ENCODE measurements at regions not wholly inside any gene's neighbourhood (a gene's known extent, or its start where the extent isn't known, plus 50 kb on each side); places are given as distances from the start of the nearest gene placed in this dataset.

- H3K9me3 ChIP-seq (ENCODE audit: low read length), result no peaks in the 10 kb centered on the region
- DNase-seq (ENCODE audit: low spot score), result no peak
- no peak for FAIRE-seq
- ATAC-seq, result no peak
- no peaks in the 10 kb centered on the region for H4K20me1 ChIP-seq (ENCODE audit: insufficient read depth, low read length)
- H3K79me2 ChIP-seq (ENCODE audit: insufficient read depth, low read length), result no peaks in the 10 kb centered on the region
- in situ Hi-C loops (cut with HindIII; ENCODE audit: extremely low pct_ligation_motif_present, low pct_unique_long_range_greater_than_20kb), result no loop called here
- BruUV-seq (replicated peaks), result no TSS peak
- intact Hi-C loops (cut with micrococcal nuclease; ENCODE audit: unreplicated experiment), result no loop called here
- ChIA-PET POLR2A (no interaction called here), CTCF (ENCODE audit: low intra/inter-chr PET ratio, low total read pairs) (no interaction called here)
- peaks cover 2 to 82% of the 10 kb centered on the region in 2 experiments; a peak in 4 of 5 replicates for H3K27me3 ChIP-seq (ENCODE audit: control insufficient read depth in 1 of 2, insufficient read depth in 2 of 2, low read length in 2 of 2)
- H3K4me1 ChIP-seq (ENCODE audit: insufficient read depth, low read length), result peaks cover 12% of the 10 kb centered on the region
- H3K4me2 ChIP-seq (ENCODE audit: low read depth, low read length), result no peak overlapping the region
- WGBS (ENCODE audit: low lambda C conversion rate), result 47% methylated on average over 7 of the region's 7 CpGs
- no peaks in the 10 kb centered on the region for H3K36me3 ChIP-seq (replicated peaks in 1 of 2; ENCODE audit: control insufficient read depth in 1 of 2, insufficient read depth in 2 of 2, low read length in 2 of 2)
- no peak overlapping the region for H2AFZ ChIP-seq (ENCODE audit: low read length)
- H3K27ac ChIP-seq (ENCODE audit: extremely low read length, insufficient read depth, low read length), result no peak overlapping the region
- no peak for TF ChIP-seq ZNF784 (CRISPR knock-in tag; IDR thresholded peaks at IDR 0.05; ENCODE audit: borderline replicate concordance)
- no peak for TF ChIP-seq MAX (IDR thresholded peaks at IDR 0.05)
- no peak for TF ChIP-seq ZNF142 (CRISPR knock-in tag; IDR thresholded peaks at IDR 0.05)
- no peak for TF ChIP-seq PRDM10 (CRISPR knock-in tag; IDR thresholded peaks at IDR 0.05; ENCODE audit: low read depth)
- TF ChIP-seq ZNF430 (CRISPR knock-in tag; IDR thresholded peaks at IDR 0.05), result no peak
- no peak for TF ChIP-seq ZNF3 (CRISPR knock-in tag; IDR thresholded peaks at IDR 0.05)
- no peak for TF ChIP-seq ZFAT (CRISPR knock-in tag; conservative IDR thresholded peaks at IDR 0.05)
- no peak for TF ChIP-seq DRAP1 (CRISPR knock-in tag; IDR thresholded peaks at IDR 0.05)
- no peak for TF ChIP-seq ASH2L (IDR thresholded peaks at IDR 0.05; ENCODE audit: insufficient read length, low read depth, low read length)
- no peak overlapping the region for H3K4me3 ChIP-seq (replicated peaks in 1 of 3; ENCODE audit: insufficient read depth in 1 of 3, low read depth in 2 of 3, low read length in 3 of 3)
- H3K9ac ChIP-seq (ENCODE audit: insufficient read depth, low read depth, low read length), result no peak overlapping the region
Measured at GRCh38 chr2:121038031-121038430, 247.0 kb downstream of the TFCP2L1 start.

All from HepG2 (cell line).